ENCODE measurements at regions not wholly inside any gene's neighbourhood (a gene's known extent, or its start where the extent isn't known, plus 50 kb on each side); places are given as distances from the start of the nearest gene placed in this dataset.

DNA sequence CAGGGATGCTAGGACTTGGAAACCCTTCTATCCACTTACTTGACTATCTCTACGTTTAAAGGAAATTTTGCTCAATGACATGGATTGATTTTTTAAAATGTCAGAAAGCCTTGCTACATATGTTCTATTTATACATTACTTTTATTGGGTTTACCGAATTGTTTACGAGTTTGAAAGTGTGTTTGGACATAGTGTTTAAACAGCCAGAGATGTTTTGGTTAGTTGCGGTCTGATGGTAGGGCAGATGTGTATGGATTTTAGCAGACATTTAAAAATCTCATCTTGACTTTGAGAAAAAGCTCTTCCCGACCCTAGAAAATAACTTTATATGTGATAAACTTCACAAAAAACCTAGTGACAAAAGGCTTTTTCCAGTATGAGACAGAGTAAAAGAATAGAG lies 513.7 kb downstream of the PLA2G4A start:
- TF ChIP-seq EZH2 (IDR thresholded peaks at IDR 0.05; ENCODE audit: insufficient read depth, poor library complexity, severe bottlenecking) (no peak), EZH2phosphoT487 (IDR thresholded peaks at IDR 0.05; ENCODE audit: insufficient read depth, low read depth) (no peak)
